ENCODE measurements at regions not wholly inside any gene's neighbourhood (a gene's known extent, or its start where the extent isn't known, plus 50 kb on each side); places are given as distances from the start of the nearest gene placed in this dataset.
"Not testable (repeated sequence)": the region's sequence is repeated elsewhere in the genome, so short reads cannot be mapped to it uniquely, and the experiment has no call there.

DNA sequence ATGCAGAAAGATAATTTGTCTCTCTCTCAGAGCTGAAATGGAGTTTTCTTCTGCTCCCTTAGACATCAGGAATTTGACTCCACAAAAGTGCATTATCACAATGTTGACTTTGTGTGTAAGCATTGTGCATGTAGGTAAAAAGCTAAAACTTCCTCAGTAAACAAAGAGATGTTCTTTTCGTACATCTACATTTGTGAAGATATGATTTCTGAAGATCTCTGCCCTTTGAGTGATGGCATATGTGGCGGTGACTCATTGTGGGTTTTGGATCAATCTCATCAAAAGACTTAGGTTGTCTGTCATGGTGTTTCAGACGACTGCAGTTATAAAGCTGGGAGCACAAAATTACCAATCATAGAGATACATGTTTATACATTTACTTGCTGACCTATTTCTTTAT lies 411.4 kb upstream of the LMO3 start:
- Histone ChIP-seq H3K27ac (replicated peaks) (no peak overlapping the region), H3K9me3 (replicated peaks) (peaks cover 8% of the 10 kb centered on the region), H3K4me3 (no peak overlapping the region), H3K27me3 (ENCODE audit: low read depth) (no peaks in the 10 kb centered on the region), H3K36me3 (no peaks in the 10 kb centered on the region), H3K4me1 (no peaks in the 10 kb centered on the region)
- intact Hi-C loops (cut with micrococcal nuclease), result no loop called here
- TF ChIP-seq, protein P1, sequence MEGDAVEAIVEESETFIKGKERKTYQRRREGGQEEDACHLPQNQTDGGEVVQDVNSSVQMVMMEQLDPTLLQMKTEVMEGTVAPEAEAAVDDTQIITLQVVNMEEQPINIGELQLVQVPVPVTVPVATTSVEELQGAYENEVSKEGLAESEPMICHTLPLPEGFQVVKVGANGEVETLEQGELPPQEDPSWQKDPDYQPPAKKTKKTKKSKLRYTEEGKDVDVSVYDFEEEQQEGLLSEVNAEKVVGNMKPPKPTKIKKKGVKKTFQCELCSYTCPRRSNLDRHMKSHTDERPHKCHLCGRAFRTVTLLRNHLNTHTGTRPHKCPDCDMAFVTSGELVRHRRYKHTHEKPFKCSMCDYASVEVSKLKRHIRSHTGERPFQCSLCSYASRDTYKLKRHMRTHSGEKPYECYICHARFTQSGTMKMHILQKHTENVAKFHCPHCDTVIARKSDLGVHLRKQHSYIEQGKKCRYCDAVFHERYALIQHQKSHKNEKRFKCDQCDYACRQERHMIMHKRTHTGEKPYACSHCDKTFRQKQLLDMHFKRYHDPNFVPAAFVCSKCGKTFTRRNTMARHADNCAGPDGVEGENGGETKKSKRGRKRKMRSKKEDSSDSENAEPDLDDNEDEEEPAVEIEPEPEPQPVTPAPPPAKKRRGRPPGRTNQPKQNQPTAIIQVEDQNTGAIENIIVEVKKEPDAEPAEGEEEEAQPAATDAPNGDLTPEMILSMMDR (IDR thresholded peaks at IDR 0.05; ENCODE audit: borderline replicate concordance), result no peak
- no peak for DNase-seq

DNA sequence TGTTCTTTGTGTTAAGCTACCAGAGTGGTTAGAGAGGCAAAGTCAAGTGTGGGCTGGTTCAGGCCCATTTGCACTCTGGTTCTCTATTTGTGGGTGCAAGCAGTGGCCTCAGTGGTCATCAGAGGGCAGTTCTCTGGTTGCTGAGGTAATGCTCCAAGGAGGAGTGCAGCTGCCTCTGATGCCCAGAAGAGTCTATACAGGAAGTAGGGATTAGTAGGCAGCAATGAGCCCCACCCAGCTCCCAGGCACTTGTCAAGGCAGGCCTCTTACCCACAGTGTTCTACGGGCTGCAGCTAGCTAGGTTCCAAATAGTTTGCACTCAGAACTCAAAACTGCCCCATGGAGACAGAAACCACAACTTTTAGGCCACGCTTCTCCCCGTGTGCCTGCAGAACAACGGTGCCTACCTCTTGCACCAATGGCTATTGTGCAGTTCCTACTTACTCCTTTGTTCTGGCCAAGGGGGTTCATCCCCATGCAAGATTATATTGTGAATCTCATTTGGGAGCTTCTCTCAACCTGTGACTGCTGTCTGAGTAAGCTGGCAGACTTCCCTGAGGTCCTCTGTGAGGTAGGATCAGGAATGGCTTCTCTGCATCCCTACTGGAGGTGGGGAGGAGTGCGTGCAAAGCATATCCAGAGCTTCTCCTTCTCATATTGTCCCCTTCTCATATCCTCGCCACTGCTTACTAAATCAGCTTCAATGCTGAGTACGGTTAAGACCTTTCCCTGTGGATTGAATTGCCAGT lies 410.3 kb upstream of the LMO3 start:
- Histone ChIP-seq H3K36me3 (no peaks in the 10 kb centered on the region), H3K4me1 (no peaks in the 10 kb centered on the region), H3K9me3 (replicated peaks) (peaks cover 8% of the 10 kb centered on the region), H3K27ac (replicated peaks) (no peak overlapping the region), H3K27me3 (ENCODE audit: low read depth) (no peaks in the 10 kb centered on the region), H3K4me3 (no peak overlapping the region)
- no peak for DNase-seq
- intact Hi-C loops (cut with micrococcal nuclease), result no loop called here
- TF ChIP-seq, protein P1 (IDR thresholded peaks at IDR 0.05; ENCODE audit: borderline replicate concordance), result no peak

DNA sequence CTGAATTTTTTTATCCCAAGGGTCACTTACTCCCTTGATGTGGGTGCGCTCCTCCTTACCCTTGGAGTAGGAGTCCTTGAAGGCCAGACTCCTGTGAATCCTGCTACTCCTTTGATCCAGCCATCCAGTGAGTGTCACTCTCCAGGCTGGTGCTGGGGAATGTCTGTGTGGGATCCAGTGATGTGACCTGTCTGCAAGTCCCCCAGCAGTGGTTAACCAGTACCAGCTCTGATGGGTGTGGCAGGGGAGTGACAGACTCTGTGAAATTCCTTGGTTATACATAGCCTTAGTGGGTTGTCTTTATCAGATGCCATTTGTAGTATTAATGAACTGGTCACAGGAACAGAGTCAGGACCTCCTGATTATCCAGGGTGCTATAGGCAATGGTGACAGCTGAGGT lies 409.5 kb upstream of the LMO3 start:
- Histone ChIP-seq H3K27ac (replicated peaks) (no peak overlapping the region), H3K9me3 (replicated peaks) (peaks cover 8% of the 10 kb centered on the region), H3K4me3 (no peak overlapping the region), H3K4me1 (no peaks in the 10 kb centered on the region), H3K36me3 (no peaks in the 10 kb centered on the region), H3K27me3 (ENCODE audit: low read depth) (no peaks in the 10 kb centered on the region)
- TF ChIP-seq, protein P1 (IDR thresholded peaks at IDR 0.05; ENCODE audit: borderline replicate concordance), result no peak
- intact Hi-C loops (cut with micrococcal nuclease), result no loop called here
- no peak for DNase-seq

DNA sequence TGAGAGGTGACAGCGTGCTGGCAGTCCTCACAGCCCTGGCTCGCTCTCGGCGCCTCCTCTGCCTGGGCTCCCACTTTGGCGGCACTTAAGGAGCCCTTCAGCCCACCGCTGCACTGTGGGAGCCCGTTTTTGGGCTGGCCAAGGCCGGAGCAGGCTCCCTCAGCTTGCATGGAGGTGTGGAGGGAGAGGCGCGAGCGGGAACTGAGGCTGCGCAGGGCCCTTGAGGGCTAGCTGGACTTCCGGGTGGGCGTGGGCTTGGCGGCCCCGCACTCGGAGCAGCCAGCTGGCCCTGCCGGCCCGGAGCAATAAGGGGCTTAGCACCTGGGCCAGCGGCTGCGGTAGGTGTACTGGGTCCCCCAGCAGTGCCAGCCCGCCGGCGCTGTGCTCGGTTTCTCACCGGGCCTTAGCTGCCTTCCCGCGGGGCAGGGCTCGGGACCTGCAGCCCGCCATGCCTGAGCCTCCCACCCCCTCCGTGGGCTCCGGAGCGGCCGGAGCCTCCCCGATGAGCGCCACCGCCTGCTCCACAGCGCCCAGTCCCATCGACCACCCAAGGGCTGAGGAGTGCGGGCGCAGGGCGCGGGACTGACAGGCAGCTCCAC lies 401.6 kb upstream of the LMO3 start:
- intact Hi-C loops (cut with micrococcal nuclease), result not testable (repeated sequence)

DNA sequence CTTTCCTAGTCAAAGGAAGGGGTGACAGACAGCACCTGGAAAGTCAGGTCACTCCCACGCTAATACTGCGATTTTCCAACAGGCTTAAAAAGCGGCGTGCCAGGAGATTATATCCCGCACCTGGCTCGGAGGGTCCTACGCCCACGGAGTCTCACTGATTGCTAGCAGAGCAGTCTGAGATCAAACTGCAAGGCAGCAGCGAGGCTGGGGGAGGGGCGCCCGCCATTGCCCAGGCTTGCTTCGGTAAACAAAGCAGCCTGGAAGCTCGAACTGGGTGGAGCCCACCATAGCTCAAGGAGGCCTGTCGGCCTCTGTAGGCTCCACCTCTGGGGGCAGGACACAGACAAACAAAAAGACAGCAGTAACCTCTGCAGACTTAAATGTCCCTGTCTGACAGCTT lies 392.6 kb upstream of the LMO3 start:
- H3K4me1 ChIP-seq; DNase-seq; H3K36me3 ChIP-seq; H3K27ac ChIP-seq (replicated peaks); H3K4me3 ChIP-seq; intact Hi-C loops (cut with micrococcal nuclease); H3K27me3 ChIP-seq (ENCODE audit: low read depth): not testable (repeated sequence)
- H3K9me3 ChIP-seq (replicated peaks), result peaks cover 15% of the 10 kb centered on the region

More for the DNA sequence above, 401.6 kb upstream of the LMO3 start:
- H3K27me3 ChIP-seq (ENCODE audit: low read depth); H3K4me1 ChIP-seq; H3K4me3 ChIP-seq; H3K36me3 ChIP-seq; DNase-seq; H3K27ac ChIP-seq (replicated peaks): not testable (repeated sequence)
- H3K9me3 ChIP-seq (replicated peaks), result peaks cover 17% of the 10 kb centered on the region

DNA sequence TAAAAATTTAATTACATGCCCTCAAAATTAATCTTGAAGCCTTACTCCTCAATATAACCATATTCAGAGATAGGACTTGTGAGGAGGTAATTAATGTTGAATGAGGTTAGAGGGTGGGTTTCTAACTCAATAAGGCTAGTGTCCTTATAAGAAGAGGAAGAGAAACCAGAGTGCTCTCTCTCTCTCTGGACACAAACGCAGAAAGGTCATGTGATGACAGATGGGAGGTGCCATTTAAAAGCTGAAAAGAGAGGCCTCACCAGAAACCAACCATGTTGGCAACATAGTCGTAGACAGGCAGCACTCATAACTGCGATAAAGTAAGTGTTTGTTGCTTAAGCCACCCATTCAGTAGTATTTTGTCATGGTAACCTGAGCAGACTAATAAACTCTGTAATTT lies 378.5 kb upstream of the LMO3 start:
- no peak overlapping the region for H3K27ac ChIP-seq (replicated peaks)
- no peaks in the 10 kb centered on the region for H3K27me3 ChIP-seq (ENCODE audit: low read depth)
- no peaks in the 10 kb centered on the region for H3K4me1 ChIP-seq
- peaks cover 29% of the 10 kb centered on the region for H3K9me3 ChIP-seq (replicated peaks)
- intact Hi-C loops (cut with micrococcal nuclease), result no loop called here
- no peak for DNase-seq
- no peak overlapping the region for H3K4me3 ChIP-seq
- TF ChIP-seq, protein P1 (IDR thresholded peaks at IDR 0.05; ENCODE audit: borderline replicate concordance), result no peak
- no peaks in the 10 kb centered on the region for H3K36me3 ChIP-seq
